ENCODE measurements at regions not wholly inside any gene's neighbourhood (a gene's known extent, or its start where the extent isn't known, plus 50 kb on each side); places are given as distances from the start of the nearest gene placed in this dataset.

GRCh38 chr10:2043379-2043778, 306.1 kb upstream of the ADARB2 start:
- TF ChIP-seq CTCF (IDR thresholded peaks at IDR 0.05 in 8 of 11, conservative IDR thresholded peaks at IDR 0.05 in 3 of 11) (no peak), POLR2AphosphoS5 (IDR thresholded peaks at IDR 0.05) (no peak), POLR2A (IDR thresholded peaks at IDR 0.05) (no peak)
- intact Hi-C loops (cut with DNase I; ENCODE audit: low total_unique reads), result no loop called here
- H3K4me3 ChIP-seq, result no peak overlapping the region
- no peaks in the 10 kb centered on the region for H3K9me3 ChIP-seq
- H3K27ac ChIP-seq, result no peak overlapping the region
- WGBS, 5 donors, result 81 to 95% (median 85%) methylated on average over 8 of the region's 8 CpGs
- no peaks in the 10 kb centered on the region for H3K27me3 ChIP-seq (replicated peaks in 1 of 7)
- DNase-seq, result no peak
- no peaks in the 10 kb centered on the region for H3K36me3 ChIP-seq
- no peaks in the 10 kb centered on the region for H3K4me1 ChIP-seq

- intact Hi-C loops (cut with DNase I; ENCODE audit: low total_unique reads), result no loop called here
- no peak for TF ChIP-seq POLR2AphosphoS5 (IDR thresholded peaks at IDR 0.05)
- TF ChIP-seq CTCF (IDR thresholded peaks at IDR 0.05 in 8 of 11, conservative IDR thresholded peaks at IDR 0.05 in 3 of 11), result no peak
- H3K9me3 ChIP-seq, result peaks cover 0 to 6% (median 0%) of the 10 kb centered on the region in 8 donors
- no peak overlapping the region for H3K27ac ChIP-seq
- no peak for DNase-seq
- no peak overlapping the region for H3K4me3 ChIP-seq
- no peaks in the 10 kb centered on the region for H3K4me1 ChIP-seq
- 69 to 86% (median 80%) methylated on average over 2 of the region's 2 CpGs for WGBS, 5 donors
- no peaks in the 10 kb centered on the region for H3K36me3 ChIP-seq
- no peaks in the 10 kb centered on the region for H3K27me3 ChIP-seq (replicated peaks in 1 of 7)
Observed at GRCh38 chr10:2038036-2038435, 300.7 kb upstream of the ADARB2 start.

GRCh38 chr10:2037246-2037645, 299.9 kb upstream of the ADARB2 start:
- Histone ChIP-seq H3K27ac (no peak overlapping the region), H3K4me1 (no peaks in the 10 kb centered on the region), H3K9me3 (peaks cover 0 to 6% (median 0%) of the 10 kb centered on the region in 8 donors), H3K4me3 (no peak overlapping the region), H3K36me3 (no peaks in the 10 kb centered on the region), H3K27me3 (replicated peaks in 1 of 7) (no peaks in the 10 kb centered on the region)
- no peak for DNase-seq
- intact Hi-C loops (cut with DNase I; ENCODE audit: low total_unique reads), result no loop called here
- TF ChIP-seq POLR2AphosphoS5 (IDR thresholded peaks at IDR 0.05) (no peak), POLR2A (IDR thresholded peaks at IDR 0.05) (no peak), CTCF (IDR thresholded peaks at IDR 0.05 in 8 of 11, conservative IDR thresholded peaks at IDR 0.05 in 3 of 11) (no peak)
- WGBS, 5 donors, result 89 to 100% (median 93%) methylated on average over 1 of the region's 1 CpG

- intact Hi-C loops (cut with DNase I; ENCODE audit: low total_unique reads), result no loop called here
- Histone ChIP-seq H3K27me3 (replicated peaks in 1 of 7) (no peaks in the 10 kb centered on the region), H3K36me3 (no peaks in the 10 kb centered on the region)
Observed at GRCh38 chr10:2036209-2036608, 298.9 kb upstream of the ADARB2 start.

More at GRCh38 chr10:2036209-2036608, 298.9 kb upstream of the ADARB2 start:
- Histone ChIP-seq H3K4me3 (no peak overlapping the region), H3K4me1 (no peaks in the 10 kb centered on the region), H3K9me3 (peaks cover 0 to 6% (median 0%) of the 10 kb centered on the region in 8 donors), H3K27ac (no peak overlapping the region)
- no peak for TF ChIP-seq CTCF (IDR thresholded peaks at IDR 0.05 in 8 of 11, conservative IDR thresholded peaks at IDR 0.05 in 3 of 11)
- no peak for TF ChIP-seq POLR2AphosphoS5 (IDR thresholded peaks at IDR 0.05)
- no peak for TF ChIP-seq POLR2A (IDR thresholded peaks at IDR 0.05)
- DNase-seq, result no peak

Data from spleen (tissue), 11 donors.